CD4-positive, alpha-beta T cell (primary cell): ENCODE measurements at regions not wholly inside any gene's neighbourhood (a gene's known extent, or its start where the extent isn't known, plus 50 kb on each side); places are given as distances from the start of the nearest gene placed in this dataset.

Source experiments
- ATAC-seq: fragments of 200-7000 bp; cut with Tn5 transposase; one replicate; pipeline ENCODE4 v1.10.0; 2022; ENCODE audit warnings: mild to moderate bottlenecking; ENCODE audit not compliant: poor library complexity
- CTCF ChIA-PET: fragments of 350-600 bp; sonication (Branson Sonifier 250); formaldehyde crosslinking; loops from one replicate; lab custom pipeline; 2021; ENCODE audit warnings: antibody characterized with exemption, inconsistent platforms; lab: Charles Lee
- POLR2A ChIA-PET: fragments of 350-600 bp; sonication (Branson Sonifier 250); formaldehyde crosslinking; loops from one replicate; lab custom pipeline; 2021; ENCODE audit warnings: antibody characterized with exemption, inconsistent platforms; lab: Charles Lee
- DNase-seq, 14 experiments: peaks; one replicate each; pipeline ENCODE4 v3.0.0-alpha.2; 2013 to 2020; ENCODE audit warnings: mixed read lengths in 2 of 14
- H3K27ac ChIP-seq, 2 donors: one replicate each; pipeline versions ENCODE4 v1.5.1 to v1.7.0; 2013; ENCODE audit warnings: low read length in 2 of 2, low read depth in 1 of 2, mild to moderate bottlenecking in 1 of 2
- H3K27me3 ChIP-seq, 2 experiments: 1 replicate in 1 of 2; 2 replicates in 1 of 2; pipeline versions ENCODE4 v1.6.1 to v1.7.0; 2013; ENCODE audit warnings: low read length in 2 of 2, control low read depth in 1 of 2, mild to moderate bottlenecking in 1 of 2, moderate library complexity in 1 of 2; ENCODE audit not compliant: insufficient read depth in 2 of 2, control insufficient read depth in 1 of 2
- H3K36me3 ChIP-seq: one replicate; pipeline ENCODE4 v1.6.1; 2013; ENCODE audit warnings: low read length, control low read depth; ENCODE audit not compliant: insufficient read depth
- H3K4me1 ChIP-seq: one replicate; pipeline ENCODE4 v1.6.1; 2013; ENCODE audit warnings: low read length, control low read depth; ENCODE audit not compliant: insufficient read depth
- H3K4me3 ChIP-seq: one replicate; pipeline ENCODE4 v1.5.1; 2013; ENCODE audit warnings: mild to moderate bottlenecking, low read length, moderate library complexity
- H3K9me3 ChIP-seq, 2 experiments: 1 replicate in 1 of 2; 2 replicates in 1 of 2; pipeline versions ENCODE4 v1.6.1 to v1.7.0; 2013; ENCODE audit warnings: low read length in 2 of 2, mild to moderate bottlenecking in 2 of 2, control low read depth in 1 of 2, moderate library complexity in 1 of 2; ENCODE audit not compliant: control insufficient read depth in 1 of 2, insufficient read depth in 1 of 2
- H3K27ac Mint-ChIP-seq: one replicate; pipeline ENCODE4 v1.8.0; 2020; ENCODE audit warnings: mixed read lengths
- H3K27me3 Mint-ChIP-seq: one replicate; pipeline ENCODE4 v1.8.0; 2021; ENCODE audit warnings: mixed read lengths
- H3K36me3 Mint-ChIP-seq: one replicate; pipeline ENCODE4 v1.8.0; 2021; ENCODE audit warnings: low read depth, mixed read lengths
- H3K4me1 Mint-ChIP-seq: one replicate; pipeline ENCODE4 v1.8.0; 2021; ENCODE audit warnings: low read depth, mixed read lengths
- H3K4me3 Mint-ChIP-seq: one replicate; pipeline ENCODE4 v1.8.0; 2020; ENCODE audit warnings: mild to moderate bottlenecking, mixed read lengths
- H3K9me3 Mint-ChIP-seq: one replicate; pipeline ENCODE4 v1.8.0; 2020; ENCODE audit warnings: mixed read lengths
- CTCF ChIP-seq: fragments of 200-600 bp; IDR thresholded peaks from one replicate; pipeline ENCODE4 v1.8.0; 2022; ENCODE audit warnings: antibody characterized with exemption, mild to moderate bottlenecking
- intact Hi-C, 2 experiments: fragments of 100-400 bp; cut with DNase I in 1 of 2; cut with micrococcal nuclease in 1 of 2; formaldehyde crosslinking; loops; one replicate each; pipeline versions ENCODE4 v1.15.1 to v1.9.0; 2023 to 2025; cut with DNase I, micrococcal nuclease

DNA sequence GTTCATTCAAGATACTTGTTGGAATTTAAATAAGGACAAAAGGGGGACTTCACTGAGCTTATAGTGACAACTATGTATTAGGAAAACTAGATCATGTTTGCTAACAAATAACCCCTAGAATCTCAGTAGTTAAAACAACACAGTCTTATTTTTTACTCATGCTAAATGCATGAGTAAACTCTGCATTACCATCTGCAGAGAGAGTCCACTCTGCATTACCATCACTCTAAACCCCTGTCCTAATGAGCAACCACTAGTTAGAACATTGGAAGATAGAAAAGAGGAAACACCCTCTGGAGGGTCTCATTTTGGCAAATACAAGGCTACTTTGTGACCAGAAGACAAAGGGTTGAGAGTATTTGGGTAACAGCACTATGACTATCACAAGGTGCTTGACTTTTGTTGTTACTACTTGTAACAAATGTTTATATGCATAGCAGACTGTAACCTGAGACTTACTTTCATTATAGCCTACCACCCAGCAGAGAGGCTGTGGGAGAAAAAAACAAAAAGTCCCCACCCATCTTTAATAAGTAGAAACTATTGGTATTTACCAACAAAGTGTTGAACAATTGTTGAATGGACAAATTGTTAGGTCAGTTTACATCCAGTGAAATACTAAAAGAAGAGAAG, 99.1 kb downstream of the OXSM start:
- DNase-seq (no peak), ATAC-seq (no peak)
- no peak overlapping the region for H3K4me3 ChIP-seq
- no peaks in the 10 kb centered on the region for H3K36me3 ChIP-seq
- no peak overlapping the region for H3K4me3 Mint-ChIP-seq
- no peak overlapping the region for H3K27ac Mint-ChIP-seq
- peaks cover 0 to 4% of the 10 kb centered on the region in 2 experiments for H3K27me3 ChIP-seq
- peaks cover 5% of the 10 kb centered on the region for H3K27me3 Mint-ChIP-seq
- TF ChIP-seq CTCF = no peak
- POLR2A ChIA-PET = interaction anchor here (1.9 kb wide), 1 partner anchor 9 kb away, joined by 4 read pairs; no protein-coding TSS in a partner anchor
- no peaks in the 10 kb centered on the region for H3K9me3 ChIP-seq
- no peaks in the 10 kb centered on the region for H3K4me1 Mint-ChIP-seq
- no peak overlapping the region for H3K27ac ChIP-seq
- H3K9me3 Mint-ChIP-seq = no peaks in the 10 kb centered on the region
- no peaks in the 10 kb centered on the region for H3K36me3 Mint-ChIP-seq
- intact Hi-C loops = no loop called here
- H3K4me1 ChIP-seq = no peaks in the 10 kb centered on the region
- CTCF ChIA-PET = no interaction called here

GRCh38 chr3:25889525-25889917, 99.6 kb downstream of the OXSM start:
- Mint-ChIP-seq H3K4me1 (no peaks in the 10 kb centered on the region), H3K27ac (no peak overlapping the region), H3K27me3 (peaks cover 5% of the 10 kb centered on the region), H3K9me3 (no peaks in the 10 kb centered on the region), H3K4me3 (no peak overlapping the region), H3K36me3 (no peaks in the 10 kb centered on the region)
- Histone ChIP-seq H3K4me3 (no peak overlapping the region), H3K27me3 (peaks cover 0 to 4% of the 10 kb centered on the region in 2 experiments), H3K9me3 (no peaks in the 10 kb centered on the region), H3K36me3 (no peaks in the 10 kb centered on the region), H3K4me1 (no peaks in the 10 kb centered on the region), H3K27ac (no peak overlapping the region)
- ChIA-PET POLR2A (interaction anchor here (1.9 kb wide), 1 partner anchor 9 kb away, joined by 4 read pairs; no protein-coding TSS in a partner anchor), CTCF (no interaction called here)
- DNase-seq (no peak), ATAC-seq (no peak)
- TF ChIP-seq CTCF = no peak
- intact Hi-C loops = no loop called here

DNA sequence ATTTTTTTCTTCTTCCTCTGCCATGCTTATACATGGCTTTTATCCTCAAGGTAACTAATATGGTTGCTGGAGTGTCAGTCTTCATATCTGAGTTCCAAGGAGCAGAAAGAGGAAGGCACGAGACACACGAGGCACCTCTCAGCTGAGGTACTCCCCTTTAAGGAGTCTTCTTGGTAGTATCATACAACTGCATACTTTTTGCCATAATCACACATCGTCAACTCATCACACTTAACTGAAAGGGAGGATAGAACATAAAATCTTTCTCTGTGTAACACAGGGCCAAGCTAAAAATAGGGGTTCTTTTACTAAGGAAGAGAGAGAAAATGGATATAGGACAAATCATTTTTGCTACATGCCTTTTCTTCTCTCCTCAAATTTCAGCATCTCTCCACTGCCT, 104.2 kb downstream of the OXSM start:
- H3K4me3 Mint-ChIP-seq = no peak overlapping the region
- H3K9me3 ChIP-seq = peaks cover 0 to 4% of the 10 kb centered on the region in 2 experiments
- CTCF ChIA-PET = no interaction called here
- TF ChIP-seq CTCF = no peak
- no peak overlapping the region for H3K27ac Mint-ChIP-seq
- no peaks in the 10 kb centered on the region for H3K27me3 ChIP-seq
- ATAC-seq (no peak), DNase-seq (no peak)
- no peaks in the 10 kb centered on the region for H3K9me3 Mint-ChIP-seq
- no peak overlapping the region for H3K27ac ChIP-seq
- H3K4me1 Mint-ChIP-seq = no peaks in the 10 kb centered on the region
- intact Hi-C loops = no loop called here
- H3K4me1 ChIP-seq = no peaks in the 10 kb centered on the region
- no peak overlapping the region for H3K4me3 ChIP-seq
- H3K27me3 Mint-ChIP-seq = no peaks in the 10 kb centered on the region
- no peaks in the 10 kb centered on the region for H3K36me3 ChIP-seq
- POLR2A ChIA-PET = no interaction called here
- no peaks in the 10 kb centered on the region for H3K36me3 Mint-ChIP-seq
